GM18526 (cell line): ENCODE measurements at regions not wholly inside any gene's neighbourhood (a gene's known extent, or its start where the extent isn't known, plus 50 kb on each side); places are given as distances from the start of the nearest gene placed in this dataset.

Source experiments
- POLR2A ChIP-seq: IDR thresholded peaks from 3 replicates; pipeline ENCODE4 v1.6.1; 2011; ENCODE audit not compliant: insufficient read length; ENCODE audit errors: extremely low read depth

DNA sequence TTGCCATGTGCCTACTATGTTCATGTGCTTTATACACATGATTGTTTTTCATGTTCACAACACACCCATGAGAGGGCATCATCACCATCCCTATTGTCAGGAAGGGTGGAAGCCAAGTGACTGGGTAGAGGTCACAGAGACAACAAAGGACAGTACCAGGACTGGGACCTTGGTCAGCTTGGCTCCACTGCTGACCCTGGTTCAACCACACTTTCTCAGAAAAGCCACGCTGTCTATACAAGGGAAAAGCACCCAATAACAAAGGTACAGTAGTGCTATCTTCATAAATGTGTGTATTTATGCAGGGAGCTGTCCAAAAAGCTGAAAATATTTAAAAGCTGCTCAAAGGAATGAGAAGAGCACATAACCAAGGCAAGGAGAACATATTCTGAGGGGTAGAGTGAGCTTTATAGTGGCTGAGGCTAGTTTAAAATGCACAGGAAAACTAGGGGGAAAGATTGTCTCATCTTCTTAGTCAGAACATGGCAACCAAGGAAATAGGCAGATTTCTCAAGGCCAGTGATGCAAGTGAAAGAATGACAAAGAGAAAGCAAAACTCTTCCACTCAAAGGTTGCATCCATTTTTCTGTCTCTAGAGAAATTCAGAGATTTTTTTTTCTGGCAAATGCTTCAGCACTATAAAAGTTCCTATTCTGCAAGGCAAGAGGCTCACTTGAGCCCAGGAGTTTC, 415.0 kb downstream of the FOXO1 start:
- TF ChIP-seq POLR2A, result no peak

DNA sequence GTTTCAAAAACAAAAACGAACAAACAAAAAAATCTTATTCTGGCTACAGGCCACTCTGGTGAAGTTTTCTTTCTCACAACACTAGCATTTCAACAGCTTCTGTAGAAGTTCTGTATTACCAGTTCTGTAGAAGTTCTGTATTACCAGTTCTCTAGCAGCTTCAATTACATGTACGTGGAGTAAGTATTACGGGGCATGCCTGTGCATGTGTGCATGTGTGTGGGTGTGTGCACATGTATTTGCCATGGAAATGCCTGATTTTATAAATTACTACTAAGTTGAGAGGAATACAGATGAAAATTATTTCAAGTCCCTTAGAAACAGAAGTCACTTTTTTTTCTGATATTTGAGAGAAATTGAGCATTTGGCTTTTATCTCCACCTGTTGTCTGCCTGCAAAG, 414.2 kb downstream of the FOXO1 start:
- TF ChIP-seq POLR2A, result no peak

DNA sequence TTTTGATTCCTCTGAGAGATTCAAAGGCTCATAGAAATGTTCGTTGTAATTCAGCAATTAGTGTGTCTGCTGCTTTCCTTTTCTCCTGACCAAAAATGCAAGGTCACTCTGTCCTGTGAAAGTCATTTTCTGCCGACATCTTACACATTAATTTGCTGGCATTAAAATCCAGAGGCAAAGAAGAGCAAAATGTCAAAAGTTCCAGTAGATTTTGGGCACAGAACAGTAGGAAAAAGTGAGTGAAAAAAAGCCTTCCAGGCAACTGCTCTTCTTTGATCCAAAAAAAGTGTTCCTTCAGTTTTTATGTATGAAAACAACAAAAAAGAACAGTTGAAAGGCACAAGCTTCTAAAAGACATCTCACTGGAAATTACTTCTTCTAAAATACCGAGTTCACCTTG, 413.8 kb downstream of the FOXO1 start:
- no peak for TF ChIP-seq POLR2A

DNA sequence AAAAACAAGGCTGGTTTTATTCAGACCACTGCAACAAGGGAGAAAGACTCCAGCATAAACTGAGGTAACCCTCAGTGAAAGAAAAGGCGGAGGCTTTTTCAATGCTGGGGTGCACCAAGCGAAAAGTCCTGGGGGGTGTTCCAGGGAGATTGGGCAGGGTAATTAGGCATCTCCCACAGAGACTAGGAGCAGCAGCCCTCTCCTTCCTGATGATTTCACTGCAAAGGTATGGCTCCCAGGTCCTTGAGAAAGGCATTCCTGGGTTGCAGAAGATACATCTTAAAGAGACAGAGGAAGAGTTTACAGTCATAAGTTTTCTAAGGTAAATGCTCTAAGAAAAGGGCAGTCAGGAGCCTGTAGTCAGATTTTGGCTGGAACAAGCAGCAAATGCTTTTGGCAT, 412.0 kb downstream of the FOXO1 start:
- TF ChIP-seq POLR2A, result no peak

DNA sequence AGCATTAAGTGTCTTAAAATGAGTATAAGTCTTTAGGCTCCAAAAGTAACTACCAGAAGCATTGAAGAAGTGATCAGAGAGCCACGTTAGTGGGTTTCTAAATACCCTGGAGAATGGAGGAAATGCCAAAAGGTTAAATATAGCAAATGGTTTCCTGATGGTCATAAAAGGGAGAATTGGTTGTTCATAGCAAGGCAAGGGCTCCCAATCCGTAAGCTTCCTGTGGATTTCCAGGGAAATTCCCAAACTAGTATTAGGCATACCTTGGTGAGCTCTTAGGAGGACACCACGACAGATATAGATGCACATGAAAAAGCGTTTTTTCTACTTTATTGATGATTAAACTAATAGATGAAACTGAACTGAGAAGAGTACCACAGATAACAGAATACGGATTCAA, 410.9 kb downstream of the FOXO1 start:
- no peak for TF ChIP-seq POLR2A

DNA sequence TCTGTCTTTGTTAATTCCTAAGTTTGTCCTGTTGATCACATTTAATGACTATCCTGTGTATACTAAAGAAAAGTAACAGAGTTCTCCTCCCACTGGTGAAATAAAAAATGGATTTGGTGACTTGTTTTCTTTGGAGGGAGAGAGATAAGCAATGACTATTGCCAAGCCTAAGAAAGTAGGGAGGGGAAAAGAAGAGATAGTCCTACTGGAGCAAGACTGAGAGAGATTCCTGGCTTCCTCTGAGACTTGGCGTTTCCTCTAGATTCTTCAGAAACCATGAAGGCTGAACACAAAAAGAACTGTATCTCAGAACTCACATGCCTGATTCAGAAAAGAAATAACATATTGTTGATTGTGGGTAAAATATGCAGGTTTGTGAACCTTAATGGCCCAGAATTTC, 406.5 kb downstream of the FOXO1 start:
- no peak for TF ChIP-seq POLR2A

DNA sequence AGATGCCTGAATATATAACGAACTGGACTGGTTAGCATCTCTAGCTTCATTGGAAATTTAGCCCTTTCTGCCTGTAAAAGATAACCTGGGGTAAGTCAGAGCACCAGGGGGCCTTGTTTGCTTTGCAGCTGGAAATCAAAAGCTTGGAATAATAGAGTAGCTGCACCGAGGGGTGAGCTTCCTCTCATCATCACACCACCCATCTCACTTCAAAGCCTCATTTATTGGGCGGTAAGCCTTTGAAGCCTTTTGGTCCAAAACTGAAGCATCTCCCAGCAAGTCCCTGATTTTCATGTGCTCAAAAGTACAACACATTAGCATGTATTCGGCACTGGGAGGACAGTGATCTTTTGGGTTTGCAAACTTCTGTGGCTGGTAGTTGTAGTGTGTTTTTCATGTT, 405.1 kb downstream of the FOXO1 start:
- TF ChIP-seq POLR2A, result no peak

DNA sequence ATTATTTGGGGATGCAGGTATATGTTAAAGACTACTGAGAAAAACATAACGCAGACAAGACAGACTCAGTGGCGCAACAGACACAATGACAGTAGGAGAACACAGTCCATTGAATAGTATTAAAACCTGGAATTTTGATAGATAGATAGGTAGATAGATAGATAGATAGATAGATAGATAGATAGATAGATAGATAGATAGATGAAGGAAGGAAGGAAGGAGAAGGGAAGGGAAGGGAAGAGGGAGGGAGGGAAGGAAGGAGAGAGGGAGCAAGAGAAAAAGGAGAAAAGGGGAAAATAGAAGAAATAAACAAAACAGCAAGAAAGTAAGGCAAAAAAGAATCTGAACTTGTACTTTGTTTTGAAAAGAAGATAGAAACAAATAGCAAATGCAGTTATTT, 404.5 kb downstream of the FOXO1 start:
- no peak for TF ChIP-seq POLR2A

DNA sequence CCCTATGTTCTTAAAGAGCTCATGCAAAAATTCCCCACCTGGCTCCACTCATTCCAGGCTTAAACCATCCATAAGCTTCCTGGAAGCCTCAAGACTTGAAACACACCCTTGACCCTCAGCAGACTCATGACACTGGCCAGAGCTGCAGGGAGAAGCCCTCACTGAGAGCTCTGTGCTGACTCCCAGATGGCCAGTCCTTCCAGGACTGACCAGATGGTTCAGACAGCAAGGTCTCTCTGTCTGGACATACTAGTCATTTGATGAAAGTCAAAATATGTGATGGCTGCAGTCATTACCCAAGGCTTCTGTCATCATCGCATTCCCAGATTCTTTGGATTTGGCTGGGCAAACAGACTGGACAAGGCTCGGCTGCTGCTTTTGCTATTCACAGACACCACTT, 397.4 kb downstream of the FOXO1 start:
- TF ChIP-seq POLR2A, result no peak

DNA sequence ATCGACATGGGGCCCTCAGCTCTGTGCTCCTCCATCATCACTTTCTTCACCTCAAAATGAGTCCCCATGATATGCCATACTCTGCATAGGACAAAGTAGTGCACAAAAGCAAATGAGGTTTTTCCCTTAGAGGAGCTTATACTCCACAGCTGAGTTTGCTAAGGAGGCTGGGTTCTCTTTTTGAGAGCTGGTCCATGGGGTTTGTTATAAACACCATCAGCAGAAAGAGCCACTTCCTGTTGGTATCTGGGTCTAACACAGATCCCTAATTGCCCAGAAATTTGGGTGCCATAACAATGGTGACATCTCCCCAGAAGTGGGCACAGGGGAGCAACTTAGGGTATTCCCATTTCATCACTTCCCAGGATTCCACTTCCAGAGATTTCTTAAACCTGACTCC, 395.7 kb downstream of the FOXO1 start:
- no peak for TF ChIP-seq POLR2A

DNA sequence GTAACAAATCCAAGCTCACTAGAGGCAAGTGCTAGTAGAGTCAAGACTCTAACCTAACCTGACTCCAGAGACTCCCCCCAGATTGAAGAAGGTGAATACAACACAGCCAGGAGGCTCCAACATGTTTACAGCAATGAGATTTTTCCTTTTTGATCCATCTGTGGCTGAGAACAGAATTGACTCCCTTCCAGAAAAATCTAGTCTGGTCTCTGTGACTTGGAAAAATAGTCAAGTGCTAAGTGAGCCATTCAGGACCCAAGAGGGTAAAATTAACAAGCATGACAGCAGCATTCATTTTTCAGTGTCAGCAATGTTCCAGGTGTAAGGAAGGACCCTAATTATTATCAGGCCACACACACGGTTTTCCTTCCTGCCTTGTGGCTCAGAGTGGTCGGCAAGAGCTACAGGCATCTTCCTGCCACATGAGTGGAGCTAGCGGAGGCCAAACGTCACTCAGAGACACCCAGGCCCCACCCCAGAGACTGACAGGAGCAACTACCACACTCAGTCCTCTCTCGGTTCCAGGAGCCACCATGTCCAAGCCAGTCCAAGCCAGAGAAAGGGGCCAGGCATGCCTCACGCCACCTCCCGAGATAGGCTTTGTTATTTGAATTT, 395.1 kb downstream of the FOXO1 start:
- no peak for TF ChIP-seq POLR2A

DNA sequence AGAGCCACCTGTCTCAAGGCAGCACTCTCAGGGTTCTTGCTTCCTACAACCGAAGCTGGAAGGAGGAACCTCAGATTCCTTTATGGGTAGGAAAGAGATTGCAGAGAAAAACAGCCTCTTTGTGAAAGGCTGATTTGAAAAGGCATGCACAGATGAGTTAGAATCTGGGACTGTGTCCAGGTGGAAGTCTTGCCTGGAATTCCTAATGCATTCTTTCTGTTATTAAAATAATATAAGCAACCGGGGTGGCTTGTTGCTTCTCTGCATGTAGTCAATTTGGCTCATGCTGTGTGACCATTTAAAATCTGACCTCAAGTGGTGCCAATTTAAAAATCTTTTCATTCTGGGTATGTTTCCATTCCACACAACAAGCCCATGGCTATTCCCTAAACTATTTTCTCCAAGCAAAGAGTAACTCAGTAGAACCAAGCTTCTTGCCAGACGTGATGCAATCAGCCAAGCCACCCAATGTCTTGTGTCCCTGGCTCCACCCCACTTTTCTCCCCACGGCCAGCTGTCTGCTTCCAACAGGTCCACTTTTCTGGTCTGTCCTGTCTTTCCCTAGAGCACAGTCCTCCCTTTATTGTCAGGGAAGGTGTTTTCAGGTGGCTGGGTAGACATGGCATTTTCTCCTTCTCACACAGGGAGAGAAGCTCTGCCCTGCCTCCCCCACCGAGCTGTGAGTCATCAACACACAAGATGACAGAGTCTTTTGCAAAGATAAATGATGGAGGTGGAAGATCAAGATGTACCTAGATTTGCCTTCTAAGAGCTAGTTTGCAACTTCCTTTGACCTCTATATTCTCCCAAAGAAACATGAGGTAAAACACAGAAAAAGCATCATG, 394.3 kb downstream of the FOXO1 start:
- TF ChIP-seq POLR2A, result no peak

DNA sequence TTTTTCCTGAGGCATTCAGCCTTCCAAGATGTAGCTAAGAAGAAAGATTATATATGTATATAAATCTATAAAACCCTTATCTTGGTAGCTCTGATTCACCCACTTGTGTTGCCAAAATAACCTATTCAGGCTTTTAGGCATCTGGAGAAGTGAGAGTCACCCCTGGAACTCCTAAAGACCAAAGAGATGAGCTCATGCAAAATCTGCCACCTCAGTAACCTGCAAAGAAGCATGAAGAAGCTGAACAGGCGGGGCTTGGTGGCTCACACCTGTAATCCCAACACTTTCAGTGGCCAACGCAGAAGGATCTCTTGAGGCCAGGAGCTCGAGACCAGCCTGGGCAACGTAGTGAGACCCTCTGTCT, 393.7 kb downstream of the FOXO1 start:
- no peak for TF ChIP-seq POLR2A

DNA sequence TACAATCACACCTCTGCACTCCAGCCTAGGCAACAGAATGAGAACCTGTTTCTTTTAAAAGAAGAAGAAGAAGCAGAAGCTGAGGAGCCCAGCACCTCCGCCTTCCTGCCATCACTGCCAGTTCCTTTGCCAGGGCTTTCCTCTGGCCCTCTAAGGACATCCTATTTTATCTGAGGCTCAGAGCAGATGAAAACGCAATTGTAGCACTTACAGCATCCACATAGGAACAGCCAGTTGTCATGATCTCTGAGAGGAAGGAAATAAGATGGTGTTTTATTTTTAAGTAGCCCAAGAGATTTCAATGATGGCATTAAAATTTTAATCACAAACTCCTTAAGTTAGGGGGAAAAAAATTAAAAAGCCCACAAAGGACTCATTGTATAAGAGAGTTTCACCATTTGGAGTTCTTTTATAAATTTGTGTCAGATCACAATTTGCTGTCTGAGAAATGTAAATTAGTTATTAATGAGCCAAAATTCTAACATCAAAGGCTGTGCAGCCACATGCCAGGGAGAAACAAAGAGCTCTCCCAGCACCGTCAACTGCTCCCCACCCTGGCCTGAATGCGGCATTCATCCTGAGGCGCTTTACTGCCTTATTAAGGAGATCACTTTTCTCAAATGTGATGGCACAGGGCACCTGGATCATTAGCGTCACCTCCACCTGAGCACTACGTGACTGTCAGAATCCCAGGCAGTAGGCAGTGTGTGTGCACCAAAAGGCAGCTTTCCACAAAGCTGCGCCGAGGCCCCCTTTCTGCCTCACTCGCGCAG, 393.0 kb downstream of the FOXO1 start:
- no peak for TF ChIP-seq POLR2A

DNA sequence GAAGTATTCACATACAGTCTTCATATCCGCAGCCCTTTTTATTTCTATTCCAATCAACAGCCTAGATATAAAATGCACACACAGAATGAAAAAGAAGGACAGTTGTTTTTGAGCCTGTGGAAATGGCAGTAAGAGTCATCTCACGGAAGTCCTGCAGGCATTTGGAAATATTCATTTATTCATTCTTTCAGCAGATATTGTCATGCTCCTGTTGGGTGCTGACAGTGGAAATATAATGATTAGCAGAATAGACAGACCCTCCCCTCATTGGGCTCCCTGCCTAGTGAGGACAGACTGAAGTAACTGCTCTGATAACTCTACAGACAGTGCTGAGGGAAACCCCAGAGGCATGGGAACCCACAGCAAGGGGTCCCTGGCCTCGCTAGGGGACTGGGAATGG, 392.3 kb downstream of the FOXO1 start:
- no peak for TF ChIP-seq POLR2A

DNA sequence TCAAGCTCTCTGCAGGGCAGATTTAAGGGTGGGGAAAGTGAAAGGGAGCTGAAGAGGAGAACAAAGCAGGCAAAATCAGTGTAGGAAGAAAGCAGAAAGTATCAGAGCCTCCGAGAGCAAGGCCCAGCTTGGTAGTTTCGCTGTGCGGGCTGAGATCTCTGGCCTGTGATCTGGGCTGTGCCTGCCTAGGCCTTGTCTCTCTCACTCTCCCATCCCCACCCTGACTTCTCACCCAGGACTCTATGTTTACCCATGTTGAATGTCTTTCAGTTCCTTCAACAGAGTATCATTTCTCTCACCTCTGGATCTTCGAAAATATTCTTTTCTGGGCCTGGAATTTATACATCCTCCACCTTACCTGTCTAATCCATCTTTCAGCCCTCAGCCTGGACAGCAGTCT, 391.3 kb downstream of the FOXO1 start:
- TF ChIP-seq POLR2A, result no peak
